ENCODE measurements at regions not wholly inside any gene's neighbourhood (a gene's known extent, or its start where the extent isn't known, plus 50 kb on each side); places are given as distances from the start of the nearest gene placed in this dataset.
A peak's percentile ranks its signal among the peaks of the same experiment; 100 is the strongest.

DNA sequence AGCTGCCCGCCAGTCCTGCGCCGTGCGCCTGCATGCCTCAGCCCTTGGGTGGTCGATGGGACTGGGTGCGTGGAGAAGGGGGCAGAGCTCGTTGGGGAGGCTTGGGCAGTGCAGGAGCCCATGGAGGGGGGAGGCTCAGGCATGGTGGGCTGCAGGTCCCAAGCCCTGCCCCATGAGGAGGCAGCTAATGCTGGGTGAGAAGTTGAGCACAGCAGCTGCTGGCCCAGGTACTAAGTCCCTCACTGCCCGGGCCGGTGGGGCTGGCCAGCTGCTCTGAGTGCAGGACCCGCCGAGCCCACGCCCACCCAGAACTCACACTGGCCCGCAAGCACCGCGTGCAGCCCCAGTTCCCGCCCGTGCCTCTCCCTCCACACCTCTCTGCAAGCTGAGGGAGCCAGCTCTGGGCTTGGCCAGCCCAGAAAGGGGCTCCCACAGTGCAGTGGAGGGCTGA, 764.3 kb upstream of the TYRP1 start:
- no peak for DNase-seq (ENCODE audit: low read depth)
- H3K4me3 ChIP-seq (ENCODE audit: low read depth, low read length), result no peak overlapping the region
- TF ChIP-seq, protein P1, sequence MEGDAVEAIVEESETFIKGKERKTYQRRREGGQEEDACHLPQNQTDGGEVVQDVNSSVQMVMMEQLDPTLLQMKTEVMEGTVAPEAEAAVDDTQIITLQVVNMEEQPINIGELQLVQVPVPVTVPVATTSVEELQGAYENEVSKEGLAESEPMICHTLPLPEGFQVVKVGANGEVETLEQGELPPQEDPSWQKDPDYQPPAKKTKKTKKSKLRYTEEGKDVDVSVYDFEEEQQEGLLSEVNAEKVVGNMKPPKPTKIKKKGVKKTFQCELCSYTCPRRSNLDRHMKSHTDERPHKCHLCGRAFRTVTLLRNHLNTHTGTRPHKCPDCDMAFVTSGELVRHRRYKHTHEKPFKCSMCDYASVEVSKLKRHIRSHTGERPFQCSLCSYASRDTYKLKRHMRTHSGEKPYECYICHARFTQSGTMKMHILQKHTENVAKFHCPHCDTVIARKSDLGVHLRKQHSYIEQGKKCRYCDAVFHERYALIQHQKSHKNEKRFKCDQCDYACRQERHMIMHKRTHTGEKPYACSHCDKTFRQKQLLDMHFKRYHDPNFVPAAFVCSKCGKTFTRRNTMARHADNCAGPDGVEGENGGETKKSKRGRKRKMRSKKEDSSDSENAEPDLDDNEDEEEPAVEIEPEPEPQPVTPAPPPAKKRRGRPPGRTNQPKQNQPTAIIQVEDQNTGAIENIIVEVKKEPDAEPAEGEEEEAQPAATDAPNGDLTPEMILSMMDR (conservative IDR thresholded peaks at IDR 0.05; ENCODE audit: low read depth, low read length), result no peak

DNA sequence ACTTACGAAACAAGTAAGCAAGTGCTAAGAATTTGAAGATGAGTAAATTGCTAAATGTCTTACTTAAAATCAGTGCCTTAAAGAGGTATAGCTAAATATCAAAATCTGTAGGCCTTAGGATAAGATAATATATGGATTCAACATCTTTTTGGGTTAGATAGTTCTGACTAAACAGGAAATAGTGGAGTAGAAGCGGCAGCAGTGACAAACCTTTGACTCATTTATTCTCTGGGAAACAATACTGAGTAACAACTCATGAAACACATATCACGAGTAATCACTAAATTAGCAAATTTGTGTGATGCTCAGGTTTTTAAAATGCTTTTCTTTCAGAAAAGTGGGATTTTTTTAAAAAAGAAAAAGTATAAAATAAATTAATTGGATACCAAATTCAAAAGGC, 762.1 kb upstream of the TYRP1 start:
- no peak for DNase-seq (ENCODE audit: low read depth)
- no peak overlapping the region for H3K4me3 ChIP-seq (ENCODE audit: low read depth, low read length)
- TF ChIP-seq, protein P1 (conservative IDR thresholded peaks at IDR 0.05; ENCODE audit: low read depth, low read length), result no peak

DNA sequence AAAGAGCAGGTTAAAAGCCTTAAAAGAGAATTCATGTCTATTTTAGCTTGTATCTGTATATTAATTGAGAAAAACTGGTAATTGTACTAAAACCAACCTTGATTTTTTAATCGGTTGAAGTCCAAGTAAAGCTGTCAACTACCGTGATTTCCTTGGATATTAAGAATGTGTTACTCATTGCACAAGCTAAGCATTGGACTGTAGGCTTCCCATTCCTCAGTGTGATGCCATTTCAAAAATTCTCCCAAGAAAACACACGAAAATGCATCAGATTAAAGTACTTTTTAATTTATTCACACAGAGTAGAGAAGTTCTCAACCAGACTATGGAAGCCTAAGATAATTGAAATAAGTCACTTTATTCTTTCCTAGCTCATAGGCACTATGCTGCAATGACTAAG, 761.4 kb upstream of the TYRP1 start:
- no peak overlapping the region for H3K4me3 ChIP-seq (ENCODE audit: low read depth, low read length)
- no peak for DNase-seq (ENCODE audit: low read depth)
- TF ChIP-seq, protein P1 (conservative IDR thresholded peaks at IDR 0.05; ENCODE audit: low read depth, low read length), result no peak

DNA sequence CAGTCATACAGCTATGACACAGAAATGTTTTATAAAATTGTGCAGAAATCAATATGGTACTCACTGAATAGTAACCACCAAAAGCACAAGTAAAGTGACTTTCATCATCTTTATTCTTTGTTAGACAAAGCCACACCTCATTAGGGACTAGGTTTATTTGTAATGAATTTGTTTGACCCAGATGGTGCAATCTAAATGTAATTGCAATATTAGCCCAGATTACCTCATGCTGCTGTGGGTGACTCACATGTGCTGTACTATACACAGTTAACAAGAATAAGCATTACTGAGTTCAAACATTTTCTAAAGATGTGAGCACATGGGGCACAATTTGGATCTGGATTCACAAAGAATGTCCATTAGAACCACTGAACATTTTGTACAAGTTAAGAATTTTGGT, 759.3 kb upstream of the TYRP1 start:
- no peak overlapping the region for H3K4me3 ChIP-seq (ENCODE audit: low read depth, low read length)
- peak; percentile 18 for DNase-seq (ENCODE audit: low read depth)

DNA sequence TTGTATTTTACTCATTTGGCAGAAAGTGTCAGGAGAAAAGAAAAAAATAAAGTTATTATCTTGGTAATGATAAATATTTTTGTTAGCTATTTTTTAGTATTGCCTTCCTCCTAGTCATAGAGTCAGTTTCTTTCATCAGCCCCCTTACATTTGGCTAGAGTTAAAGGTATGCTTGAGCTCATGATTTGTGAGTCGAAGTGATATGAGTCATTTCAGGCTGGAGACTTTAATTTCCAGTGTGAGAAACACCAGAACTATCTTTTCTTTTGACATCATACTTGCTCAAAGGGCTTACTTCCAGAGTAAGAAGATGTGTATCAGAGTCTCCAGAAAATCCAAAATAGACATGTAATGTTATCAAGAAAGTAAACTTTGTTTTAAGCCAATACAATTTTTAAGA, 746.7 kb upstream of the TYRP1 start:
- no peak overlapping the region for H3K4me3 ChIP-seq (ENCODE audit: low read depth, low read length)
- TF ChIP-seq, protein P1 (conservative IDR thresholded peaks at IDR 0.05; ENCODE audit: low read depth, low read length), result no peak
- DNase-seq (ENCODE audit: low read depth), result no peak

More for the DNA sequence above, 759.3 kb upstream of the TYRP1 start:
- TF ChIP-seq, protein P1 (conservative IDR thresholded peaks at IDR 0.05; ENCODE audit: low read depth, low read length), result no peak

DNA sequence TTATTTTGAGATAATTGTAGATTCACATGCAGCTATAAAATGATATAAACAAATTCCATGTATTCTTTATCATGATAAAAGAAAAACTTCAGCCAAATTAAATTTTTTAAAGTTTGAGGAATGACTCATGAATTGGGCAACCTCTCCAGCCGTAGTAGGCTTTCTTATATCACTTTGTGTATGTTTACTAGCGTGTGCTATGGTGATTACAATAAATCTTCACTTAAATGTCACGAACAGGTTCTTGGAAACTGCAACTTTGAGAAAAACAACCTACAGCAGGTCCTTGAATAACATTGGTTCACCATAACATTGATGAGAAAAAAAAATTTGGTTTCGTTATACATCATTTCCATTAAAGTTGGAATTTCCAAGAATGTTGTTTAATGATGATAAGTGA, 730.9 kb upstream of the TYRP1 start:
- no peak for DNase-seq (ENCODE audit: low read depth)
- H3K4me3 ChIP-seq (ENCODE audit: low read depth, low read length), result no peak overlapping the region
- TF ChIP-seq, protein P1 (conservative IDR thresholded peaks at IDR 0.05; ENCODE audit: low read depth, low read length), result no peak

DNA sequence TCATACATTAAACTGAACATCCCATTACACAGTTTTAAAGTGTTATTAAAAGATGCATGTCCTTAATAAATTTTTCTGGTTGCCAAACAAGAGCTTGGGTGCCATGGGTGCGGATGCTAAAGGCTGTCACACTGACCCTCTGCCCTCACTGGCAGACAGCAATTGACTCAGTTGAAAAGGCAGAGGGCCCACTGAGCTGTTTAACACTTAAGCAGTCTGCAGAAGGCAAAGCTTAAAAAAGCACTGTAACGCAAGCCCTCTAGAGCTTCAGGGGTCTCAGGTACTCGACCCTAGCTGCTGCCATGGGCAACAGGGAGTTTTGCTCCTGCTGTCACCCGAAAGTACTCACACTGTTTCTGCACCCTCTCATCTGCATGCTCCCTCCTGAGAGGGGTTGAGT, 726.4 kb upstream of the TYRP1 start:
- no peak for DNase-seq (ENCODE audit: low read depth)
- no peak overlapping the region for H3K4me3 ChIP-seq (ENCODE audit: low read depth, low read length)
- TF ChIP-seq, protein P1 (conservative IDR thresholded peaks at IDR 0.05; ENCODE audit: low read depth, low read length), result no peak
